ENCODE measurements at regions not wholly inside any gene's neighbourhood (a gene's known extent, or its start where the extent isn't known, plus 50 kb on each side); places are given as distances from the start of the nearest gene placed in this dataset.
A peak's percentile ranks its signal among the peaks of the same experiment; 100 is the strongest.
"Not testable (repeated sequence)": the region's sequence is repeated elsewhere in the genome, so short reads cannot be mapped to it uniquely, and the experiment has no call there.

DNA sequence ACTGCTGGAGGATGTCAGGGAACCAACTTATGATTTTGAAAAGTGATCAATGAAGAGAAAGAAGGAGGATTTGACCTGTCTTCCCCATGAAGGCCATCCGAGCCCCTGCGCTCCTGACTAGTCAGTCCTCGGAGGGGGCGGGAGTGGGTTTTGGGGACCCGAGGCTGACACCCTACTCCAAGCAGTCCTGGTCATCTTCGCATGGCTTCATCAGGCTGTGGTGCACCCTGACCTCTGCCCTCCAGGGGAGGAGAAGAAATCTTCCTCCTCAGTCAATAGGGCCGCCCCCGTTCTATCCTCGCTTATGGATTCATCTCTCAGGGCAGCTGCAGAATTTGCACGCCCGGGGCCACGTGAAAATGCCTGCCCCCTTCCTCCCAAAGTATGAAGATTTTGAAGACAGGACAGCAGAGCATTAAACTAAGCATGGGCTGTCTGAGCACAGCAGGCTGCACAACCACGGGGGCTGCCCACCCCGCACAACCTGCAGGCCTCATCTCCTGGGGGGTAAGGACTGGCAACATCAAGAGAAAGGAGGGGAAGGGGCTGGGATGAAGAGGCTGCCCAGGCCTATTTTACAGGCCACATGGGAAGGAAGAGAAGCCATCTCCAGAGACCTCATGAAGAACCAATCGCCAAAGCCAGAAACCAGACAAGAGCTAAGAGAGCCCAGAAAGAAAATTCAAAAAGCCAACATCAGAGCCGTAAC, 138.1 kb upstream of the PHACTR3 start:
- no peak for DNase-seq

DNA sequence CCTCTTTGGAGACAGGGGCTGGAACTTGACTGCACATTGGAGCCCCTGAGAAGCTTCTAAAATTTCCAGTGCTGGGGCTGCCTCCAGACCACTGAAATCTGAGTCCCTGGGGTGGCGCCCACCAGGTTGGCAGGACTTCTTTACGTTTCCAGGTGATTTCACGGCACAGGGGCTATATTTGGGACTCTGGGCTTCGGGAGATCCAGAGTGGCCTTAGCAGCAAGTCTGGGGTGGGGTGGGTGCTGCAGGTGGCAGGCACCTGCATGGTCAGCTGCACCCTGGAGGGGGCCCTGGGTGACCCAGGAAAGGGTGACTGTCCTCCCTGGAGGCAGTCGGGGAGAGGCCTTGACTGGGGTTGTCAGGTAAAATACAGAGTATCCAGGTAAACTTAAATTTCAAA, 135.5 kb upstream of the PHACTR3 start:
- no peak for DNase-seq

DNA sequence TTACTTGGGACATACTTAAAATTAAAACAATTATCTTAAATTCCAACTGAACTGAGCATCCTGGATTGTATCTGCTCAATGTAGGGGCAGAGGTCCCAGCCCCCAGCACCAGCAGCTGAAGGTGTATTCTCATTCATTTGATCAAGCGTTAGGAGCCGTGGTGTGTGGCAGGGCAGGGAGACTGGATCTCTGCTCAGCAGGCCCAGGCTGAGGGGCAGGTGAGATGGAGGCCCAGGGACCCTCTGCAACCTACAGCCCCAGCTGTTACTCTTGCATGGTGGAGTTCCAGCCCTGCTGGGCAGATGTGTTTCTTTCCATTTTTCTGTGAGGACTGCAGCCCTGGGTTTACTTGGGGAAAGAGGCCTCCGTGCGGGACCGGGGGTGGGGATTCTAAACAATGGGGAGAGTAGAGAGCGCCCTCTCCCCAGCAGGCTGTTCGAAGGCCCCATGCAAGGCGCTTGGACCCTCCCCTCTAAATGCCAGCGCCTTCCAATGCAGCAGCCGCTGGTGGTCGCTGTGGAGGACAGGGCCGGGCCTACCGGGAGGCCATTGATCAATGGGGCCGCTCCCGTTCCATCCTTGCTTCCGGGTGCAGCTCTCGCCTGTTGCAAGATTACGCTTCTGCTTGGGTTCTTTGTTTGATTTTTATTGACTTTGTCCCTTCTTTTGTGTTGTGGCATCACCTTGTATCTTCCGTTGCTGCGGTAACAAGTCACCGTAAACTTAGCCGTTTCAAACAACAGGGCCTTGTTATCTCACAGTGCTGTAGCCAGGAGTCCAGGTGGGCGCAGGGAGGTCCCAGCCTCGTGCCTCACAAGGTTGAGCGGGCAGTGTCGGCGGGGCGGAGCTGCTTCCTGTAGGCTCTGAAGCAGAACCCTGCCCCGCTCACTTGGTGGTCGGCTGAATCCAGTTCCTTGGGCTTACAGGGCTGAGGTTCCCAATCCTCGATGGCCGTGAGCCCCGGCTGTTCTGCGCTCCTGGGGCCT, 134.8 kb upstream of the PHACTR3 start:
- DNase-seq = no peak

DNA sequence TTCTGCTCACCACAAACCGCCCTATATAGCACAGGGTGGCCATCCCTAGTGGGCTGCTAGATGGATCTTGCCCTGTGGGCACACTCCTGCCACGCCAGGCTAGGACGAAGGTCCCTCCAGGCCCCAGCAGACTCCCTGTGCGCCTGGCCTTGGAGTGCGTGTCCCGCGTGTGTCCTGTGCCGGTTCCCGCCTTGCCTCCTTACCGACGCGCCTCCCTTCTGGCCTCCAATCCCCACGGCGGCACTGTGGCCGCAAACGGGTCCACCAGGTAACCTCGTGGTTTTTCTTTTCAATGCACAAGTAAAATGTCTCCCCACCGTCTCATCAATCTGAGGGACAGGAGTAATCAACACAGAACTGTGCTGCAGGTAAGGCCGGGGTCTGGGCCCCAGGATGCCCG, 133.8 kb upstream of the PHACTR3 start:
- no peak for DNase-seq

DNA sequence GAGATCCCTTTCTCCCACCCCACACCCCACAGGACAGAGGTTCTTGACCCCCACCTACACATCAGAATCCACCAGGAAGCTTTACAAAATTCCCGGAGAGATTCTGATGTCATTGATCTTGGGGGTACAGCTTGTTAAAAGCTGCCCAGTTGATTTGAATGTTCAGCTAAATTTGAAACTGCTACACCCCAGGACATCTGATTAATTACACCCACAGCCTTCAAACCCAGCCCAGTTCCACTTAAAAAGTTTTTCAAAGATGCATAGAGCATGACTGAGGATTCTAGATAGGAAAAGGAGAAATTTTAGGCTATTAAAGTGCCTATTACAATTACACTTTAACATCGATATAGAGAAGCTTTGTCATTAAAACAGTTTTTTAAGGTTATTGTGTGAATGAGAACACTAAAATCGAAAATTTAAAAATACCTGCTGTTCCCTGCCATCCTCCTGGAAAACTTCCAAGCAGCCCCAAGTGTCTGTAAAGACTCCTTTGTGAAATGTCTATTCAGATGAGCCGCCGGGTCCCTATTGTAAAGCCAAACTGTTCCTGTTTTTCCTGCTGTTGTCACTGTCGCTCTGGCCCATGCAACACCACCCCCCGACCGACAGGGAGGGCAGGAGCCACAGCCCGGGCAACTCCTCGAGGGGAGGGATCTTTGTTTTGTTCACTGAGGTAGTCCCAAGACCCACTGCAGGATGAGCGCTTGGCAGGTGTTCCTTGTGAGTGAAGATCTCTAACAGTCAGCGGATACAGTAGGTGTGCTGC, 132.5 kb upstream of the PHACTR3 start:
- DNase-seq = no peak

DNA sequence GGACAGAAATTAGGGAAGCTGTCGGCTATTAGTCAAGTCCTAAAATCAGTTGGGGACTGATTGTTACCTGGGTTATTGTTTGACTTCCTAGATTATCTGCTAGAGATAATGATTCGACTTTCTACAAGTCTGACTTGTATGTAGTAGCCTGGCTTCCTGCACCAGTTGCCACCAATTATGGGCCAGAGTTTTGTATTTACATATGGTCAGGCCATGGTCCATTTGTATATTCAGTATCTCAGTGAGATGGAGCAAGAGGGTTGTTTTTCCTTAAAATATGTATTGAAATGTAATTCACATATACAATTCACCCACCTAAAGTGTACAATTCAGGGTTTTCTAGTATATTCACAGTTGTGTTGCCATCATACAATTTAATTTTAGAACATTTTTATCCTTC, 130.6 kb upstream of the PHACTR3 start:
- no peak for DNase-seq

DNA sequence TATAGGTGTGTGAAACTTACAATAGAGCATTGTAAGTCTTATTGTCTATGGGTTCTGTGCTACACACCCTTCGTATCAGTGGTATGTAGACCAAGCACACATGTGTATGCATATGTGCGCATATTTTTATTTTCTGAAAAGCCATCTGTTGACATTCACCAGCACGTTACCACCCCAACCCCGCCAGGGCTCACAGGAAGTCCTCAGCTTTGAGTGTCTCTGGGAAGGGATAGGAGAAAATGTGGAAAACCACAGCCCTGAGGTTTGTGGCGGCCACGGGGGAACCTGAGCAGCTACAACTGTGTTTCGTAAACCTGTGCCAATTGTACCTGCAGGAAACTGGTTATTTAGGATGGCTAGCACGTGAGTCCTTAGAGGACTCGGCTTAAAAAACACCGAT, 123.3 kb upstream of the PHACTR3 start:
- no peak for DNase-seq

DNA sequence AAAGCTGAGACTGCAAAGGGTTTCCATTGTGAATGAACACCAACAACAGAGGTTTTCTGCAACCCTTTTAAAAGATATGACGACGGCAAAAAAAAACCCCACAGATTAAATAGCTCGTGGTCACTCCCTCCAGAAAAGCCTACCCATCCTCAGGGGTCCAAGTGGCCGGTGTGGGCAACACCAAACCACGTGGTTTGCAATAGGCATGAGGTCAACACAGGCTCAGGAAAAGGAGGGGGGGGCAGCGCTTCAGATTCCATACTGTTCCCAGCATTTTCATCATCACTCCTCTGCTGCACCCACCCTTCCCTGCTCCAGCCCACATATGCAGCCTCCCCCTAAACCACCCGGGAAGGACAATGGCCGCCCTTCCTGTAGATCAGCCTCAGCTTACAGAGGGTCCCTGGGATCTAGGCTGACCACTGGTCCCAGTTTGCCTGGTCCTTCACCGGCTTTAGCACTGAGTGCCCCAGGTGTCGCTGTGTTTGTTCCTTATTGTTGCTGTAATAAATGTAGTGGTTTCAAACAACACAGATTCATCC, 122.8 kb upstream of the PHACTR3 start:
- DNase-seq = no peak

DNA sequence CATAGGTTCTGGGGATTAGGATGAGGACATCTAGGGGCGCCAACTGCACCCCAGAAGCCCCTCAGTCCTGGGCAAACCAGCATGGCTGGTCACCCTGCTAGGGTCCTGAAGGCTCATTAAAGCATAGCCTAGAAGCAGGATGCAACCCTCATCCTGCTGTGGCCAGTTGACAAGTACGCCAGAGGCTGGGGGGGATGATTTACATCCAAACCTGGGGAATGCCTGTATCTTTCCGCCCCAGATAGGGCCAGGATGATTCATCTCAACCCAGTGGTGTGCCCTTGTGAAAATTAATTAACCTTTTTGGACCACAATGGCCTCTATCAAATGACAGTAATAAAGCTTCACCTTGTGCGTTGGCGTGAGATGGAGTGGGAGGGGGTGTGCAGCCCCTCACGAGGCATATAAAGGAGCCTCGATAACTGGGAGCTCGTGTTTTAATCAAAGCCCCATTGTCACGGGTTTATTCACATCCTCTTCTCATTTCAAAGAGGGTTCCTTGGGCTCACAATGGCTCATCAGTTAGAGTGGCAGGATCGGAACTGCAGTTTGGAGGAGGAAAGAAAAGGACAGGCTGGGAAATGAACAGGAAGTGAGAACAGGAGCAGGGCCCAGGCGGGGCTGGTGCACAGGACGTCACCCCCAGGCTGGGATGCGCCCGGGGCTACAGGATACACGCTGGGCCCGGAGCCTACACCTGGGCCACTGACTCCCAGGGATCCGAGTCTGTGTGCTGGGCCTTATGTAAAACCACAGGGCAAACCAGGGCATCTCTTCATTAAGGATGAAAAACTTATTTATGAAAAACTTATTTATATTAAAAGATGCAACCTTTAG, 121.8 kb upstream of the PHACTR3 start:
- no peak for DNase-seq

DNA sequence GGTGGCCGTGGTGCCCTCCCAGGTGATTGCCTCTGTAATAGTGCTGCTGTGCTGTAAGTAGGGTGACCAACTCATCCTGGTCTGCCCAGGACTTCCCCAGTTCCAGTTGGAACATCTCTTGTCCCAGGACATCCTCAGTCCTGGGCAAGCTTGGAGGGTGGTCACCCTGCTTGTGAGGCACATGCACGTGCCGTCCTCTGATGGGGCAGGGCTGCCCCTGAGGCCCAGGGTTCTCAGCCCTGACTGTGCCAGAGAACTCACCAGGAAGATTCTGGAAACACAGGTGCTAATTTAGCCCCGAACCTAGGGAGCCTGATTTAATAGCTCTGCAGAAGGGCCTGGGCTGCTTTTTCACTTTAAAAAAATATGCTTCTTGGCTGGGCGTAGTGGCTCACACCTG, 120.9 kb upstream of the PHACTR3 start:
- no peak for DNase-seq

DNA sequence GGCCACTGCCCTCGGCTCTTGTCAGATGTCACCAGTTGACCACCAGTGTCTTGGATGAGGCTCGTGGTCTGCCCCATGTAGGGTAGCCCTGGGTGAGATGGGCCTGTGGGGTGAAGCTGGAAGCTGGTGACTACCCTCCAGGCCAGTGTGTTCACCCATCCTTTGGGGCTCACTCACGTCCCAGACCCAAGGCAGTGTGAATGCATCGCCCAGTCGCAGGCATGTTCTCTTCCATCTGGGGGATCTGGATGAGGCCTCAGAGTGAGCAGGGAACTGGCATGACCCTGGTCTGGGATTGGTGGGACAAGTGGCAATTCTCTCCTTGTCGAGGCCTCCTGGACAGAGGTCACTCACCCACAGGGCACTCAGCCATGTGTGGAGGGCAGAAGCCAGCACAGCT, 120.1 kb upstream of the PHACTR3 start:
- DNase-seq = no peak

DNA sequence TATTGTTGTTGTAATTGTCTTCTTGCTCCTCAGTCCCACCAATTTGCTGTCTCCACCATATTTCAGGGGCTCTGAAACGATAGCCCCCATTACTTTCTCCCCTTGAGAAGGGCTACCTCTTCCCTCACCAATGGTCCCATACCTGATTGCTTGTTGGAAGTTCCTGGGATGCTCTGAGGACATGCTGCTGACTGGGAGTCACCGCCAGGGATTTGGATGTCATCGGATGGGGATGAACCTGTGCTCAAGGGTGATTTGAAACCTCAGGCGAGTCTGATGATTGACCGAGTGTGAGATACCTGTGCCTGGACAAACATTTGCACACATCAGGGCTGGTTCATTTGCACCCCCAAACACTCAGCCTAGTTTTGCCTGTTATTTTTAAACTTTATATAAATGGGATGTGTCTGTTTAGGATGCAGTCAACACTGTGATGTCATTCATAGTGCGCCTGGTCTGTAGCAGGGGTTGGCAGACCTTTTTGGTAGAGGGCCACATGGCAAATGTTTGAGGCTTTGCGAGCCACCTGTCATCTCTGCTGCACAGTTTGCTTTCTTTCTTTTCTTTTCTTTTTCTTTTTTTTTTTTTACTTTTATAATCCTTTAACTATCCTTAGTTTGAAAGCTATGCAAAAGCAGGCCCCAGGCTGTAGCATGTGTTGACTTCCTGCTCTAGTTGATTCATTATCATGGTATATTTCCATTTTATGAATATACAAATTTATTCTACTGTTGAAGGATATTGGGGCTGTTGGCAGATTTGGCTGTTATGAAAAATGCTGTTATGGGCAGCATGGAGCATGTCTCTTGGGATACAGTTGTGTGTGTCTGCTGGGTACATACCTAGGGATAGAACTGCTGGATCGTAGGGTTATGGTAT, 118.5 kb upstream of the PHACTR3 start:
- DNase-seq = no peak

DNA sequence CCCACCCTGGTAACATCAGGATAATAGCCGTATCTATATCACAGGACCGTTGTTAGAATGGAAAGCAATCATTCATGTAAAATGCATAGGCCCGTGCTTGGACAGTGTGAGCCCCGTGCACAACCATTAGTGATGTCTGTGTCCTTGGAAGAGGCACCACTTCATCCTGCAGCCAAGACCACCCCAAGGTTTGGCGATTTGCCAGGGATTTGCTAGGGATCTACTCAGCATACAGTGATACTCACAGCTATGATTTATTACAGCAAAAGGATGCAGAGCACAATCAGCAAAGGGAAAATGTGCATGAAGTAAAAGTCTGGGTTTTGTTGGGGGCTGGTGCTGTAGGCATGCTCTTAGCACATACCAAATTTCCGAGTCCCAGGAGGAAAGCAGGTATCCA, 115.9 kb upstream of the PHACTR3 start:
- not testable (repeated sequence) for DNase-seq

DNA sequence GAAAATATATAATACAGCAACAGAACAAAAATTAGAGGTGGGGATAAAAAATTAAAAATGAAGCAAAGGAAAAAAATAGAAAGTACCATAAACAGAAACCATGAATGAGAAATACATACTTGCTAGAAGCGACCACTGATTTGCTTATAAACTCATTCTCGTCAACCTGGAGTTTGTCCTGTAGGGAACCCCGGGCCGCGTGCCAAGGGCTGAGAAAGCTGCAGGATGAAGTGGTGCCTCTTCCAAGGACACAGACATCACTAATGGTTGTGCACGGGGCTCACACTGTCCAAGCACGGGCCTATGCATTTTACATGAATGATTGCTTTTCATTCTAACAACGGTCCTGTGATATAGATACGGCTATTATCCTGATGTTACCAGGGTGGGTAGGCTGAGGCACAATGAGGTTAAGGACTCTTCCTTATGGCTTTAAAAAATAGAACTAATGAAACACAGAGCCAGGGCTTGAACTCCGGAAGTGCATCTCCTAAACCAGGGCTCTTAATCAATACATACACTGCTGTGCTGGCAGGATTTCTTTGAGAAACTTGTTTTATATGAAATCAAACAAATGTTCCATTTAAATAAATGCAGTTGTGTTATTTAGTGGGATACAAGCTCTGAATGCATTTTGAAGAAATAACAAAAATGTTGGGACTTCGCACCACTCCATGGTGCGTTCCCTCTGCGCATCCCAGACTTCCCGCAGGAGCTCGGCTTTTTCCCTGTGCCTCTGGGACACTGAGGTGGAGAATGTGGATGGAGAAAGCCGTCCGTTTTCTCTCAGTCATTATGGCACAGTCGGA, 113.9 kb upstream of the PHACTR3 start:
- DNase-seq = not testable (repeated sequence)

DNA sequence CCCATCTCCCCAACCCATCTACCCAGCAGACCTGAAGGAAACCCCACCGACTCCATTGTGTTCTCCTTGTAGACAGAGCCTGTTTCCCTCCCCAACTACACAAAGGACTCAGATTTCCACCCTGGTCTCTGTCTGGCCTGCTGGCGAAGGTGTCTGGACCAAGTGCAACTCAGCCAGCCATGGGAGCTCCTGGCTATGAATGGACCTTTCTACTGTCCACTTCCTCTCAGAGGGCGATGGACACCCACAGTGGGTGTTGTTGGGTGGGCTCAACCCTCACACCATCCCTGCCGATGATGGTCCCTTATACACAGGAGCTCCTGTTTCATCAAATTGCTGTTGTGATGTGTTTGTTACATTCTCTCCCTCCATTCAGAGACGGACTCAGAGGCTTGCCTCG, 112.5 kb upstream of the PHACTR3 start:
- no peak for DNase-seq

DNA sequence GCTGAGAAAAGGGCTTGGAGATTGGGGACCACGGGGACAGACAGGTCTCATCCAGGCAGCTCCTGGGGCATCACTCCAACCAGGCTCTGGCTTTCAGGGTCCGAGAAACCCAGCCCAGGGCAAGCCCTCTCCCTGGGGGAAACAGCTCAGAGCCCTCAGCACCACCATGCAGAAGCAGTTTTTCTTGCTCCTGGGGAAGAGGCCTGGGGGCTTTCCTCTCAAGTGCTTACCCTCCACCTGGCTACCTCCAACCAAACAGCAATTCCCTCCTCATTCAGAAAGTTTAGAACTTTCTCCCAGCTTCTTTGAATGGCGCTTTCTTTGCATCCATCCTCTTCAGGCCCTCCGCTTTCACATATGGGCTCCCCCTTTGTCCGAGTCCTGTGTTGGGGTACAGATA, 110.4 kb upstream of the PHACTR3 start:
- no peak for DNase-seq

DNA sequence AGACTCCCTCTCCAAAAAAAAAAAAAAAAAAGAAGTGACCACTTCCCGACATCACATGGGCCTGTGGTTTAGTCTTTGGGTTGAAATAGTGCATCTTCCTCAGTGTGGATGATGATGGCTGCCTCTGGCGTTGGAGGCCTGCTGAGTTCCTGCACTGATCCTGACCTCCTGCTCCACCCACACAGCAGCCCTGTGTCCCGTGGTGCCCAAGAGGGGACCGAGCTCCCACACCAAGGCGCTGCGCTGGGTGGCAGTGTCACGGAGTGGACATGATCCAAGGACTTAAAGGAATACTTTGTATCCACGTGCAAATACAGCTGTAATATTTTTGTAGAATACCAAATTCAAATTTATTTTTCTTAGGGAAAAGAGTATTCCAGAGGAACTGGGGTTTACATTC, 109.2 kb upstream of the PHACTR3 start:
- DNase-seq = no peak

DNA sequence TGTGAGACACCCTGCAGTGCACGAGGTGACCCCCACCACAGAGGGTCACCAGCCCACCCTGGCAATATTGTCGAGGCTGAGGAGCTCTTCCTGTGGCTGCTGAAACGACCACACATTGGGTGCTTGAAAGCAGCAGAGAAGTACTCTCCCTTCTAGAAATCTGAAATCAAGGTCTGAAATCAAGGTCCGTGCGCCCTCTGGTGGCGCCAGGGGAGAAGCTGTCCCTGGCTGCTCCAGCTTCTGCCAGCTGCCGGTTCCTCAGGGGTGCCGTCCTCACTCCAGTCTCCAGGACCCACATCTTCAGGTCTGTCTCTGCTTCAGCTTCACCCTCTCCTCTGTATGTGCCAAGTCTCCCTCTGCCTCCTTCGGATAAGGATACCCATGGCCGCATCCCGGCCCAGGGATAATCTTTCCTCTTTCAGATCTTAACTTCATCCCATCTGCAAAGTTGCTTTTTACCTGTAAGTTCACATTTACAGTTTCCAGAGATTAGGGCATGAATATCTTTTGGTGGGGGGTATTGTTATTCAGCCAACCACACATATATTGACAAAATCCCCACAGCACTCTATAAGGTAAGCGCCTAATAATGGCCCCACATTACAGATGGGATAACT, 108.3 kb upstream of the PHACTR3 start:
- peak; percentile 47 for DNase-seq

DNA sequence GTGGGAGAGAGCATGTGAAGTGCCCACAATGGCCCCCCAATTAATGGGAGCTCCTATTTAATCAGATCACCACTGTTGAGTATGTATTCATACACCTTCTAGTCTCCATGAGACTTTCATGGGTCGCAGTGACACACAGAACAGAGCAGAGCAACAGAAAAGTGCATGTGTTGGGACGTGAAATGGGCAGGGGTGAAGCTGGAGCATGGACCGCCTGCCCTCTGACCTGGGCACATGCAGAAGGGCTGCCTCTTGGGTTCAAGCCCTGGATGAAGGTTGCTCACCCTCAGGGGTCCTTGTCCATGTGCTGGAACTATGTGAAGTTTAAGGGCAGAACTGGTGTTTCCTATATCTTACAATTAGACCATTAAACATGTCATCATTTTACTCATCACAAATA, 106.0 kb upstream of the PHACTR3 start:
- DNase-seq = no peak

DNA sequence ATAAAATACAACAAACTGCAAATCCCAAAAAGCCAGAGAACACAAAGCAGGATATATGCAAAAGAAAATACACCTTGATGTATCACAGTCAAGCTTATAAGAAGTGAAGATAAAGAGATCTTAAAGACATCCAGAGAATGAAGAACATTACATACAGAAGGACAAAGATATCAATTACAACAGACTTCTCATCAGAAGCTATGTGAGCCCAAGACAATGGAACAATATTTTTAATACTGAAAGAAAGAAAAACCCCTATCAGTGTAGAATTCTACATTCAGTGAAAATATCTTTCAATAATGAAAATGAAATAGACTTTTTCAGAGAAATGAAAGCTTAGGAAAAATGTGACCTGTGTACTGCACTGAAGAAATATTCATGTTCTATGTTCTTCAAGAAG, 104.5 kb upstream of the PHACTR3 start:
- no peak for DNase-seq
